OCI-LY3 (cell line): ENCODE measurements at regions not wholly inside any gene's neighbourhood (a gene's known extent, or its start where the extent isn't known, plus 50 kb on each side); places are given as distances from the start of the nearest gene placed in this dataset.

ENCODE experiments used
- EZH2phosphoT487 ChIP-seq: fragments of 200-600 bp; shearing (Covaris generic); IDR thresholded peaks from 2 replicates; pipeline ENCODE4 v1.6.1; 2018; ENCODE audit warnings: antibody characterized with exemption, mixed run types, low read depth
- TF ChIP-seq, protein P1 (sequence below): fragments of 200-600, 300-600 bp; sonication (generic); IDR thresholded peaks from 2 replicates; pipeline ENCODE4 v1.5.1; 2014; ENCODE audit warnings: antibody characterized with exemption, low read length, low read depth

DNA sequence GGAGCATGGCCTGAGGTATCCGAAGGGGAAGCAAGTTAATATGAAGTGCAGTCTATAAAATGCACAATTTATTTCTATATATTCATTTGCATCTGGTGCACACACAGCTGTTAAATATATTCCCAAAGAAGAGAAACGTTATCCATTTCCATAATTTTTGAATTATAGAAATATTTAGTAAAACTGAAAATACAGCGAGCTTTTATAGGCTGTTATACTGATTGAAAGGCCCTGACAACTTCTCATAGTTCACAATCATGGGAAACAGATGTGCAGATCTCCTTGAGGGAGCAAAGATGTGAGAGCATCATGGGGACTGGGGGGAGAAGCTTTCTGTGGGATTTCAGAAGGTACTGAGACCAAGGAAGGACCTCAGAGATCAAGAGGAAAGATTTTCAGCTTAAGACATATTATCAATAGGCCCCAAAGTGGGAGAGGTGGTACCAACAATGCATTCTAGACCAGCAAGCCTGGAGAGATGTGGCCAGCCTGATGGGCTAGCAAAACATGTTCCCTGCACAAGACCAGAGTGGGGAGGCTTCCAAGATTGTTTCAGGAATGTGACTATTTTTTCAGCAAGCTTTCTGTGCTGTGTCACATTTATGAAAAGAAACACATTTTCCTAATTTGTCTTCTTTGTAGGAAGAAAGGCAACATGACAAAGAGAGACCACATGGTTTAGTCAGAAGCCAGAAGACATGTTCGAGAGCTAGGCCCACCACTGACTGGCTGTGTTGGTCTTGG, 256.0 kb upstream of the SFRP2 start:
- TF ChIP-seq, protein P1, sequence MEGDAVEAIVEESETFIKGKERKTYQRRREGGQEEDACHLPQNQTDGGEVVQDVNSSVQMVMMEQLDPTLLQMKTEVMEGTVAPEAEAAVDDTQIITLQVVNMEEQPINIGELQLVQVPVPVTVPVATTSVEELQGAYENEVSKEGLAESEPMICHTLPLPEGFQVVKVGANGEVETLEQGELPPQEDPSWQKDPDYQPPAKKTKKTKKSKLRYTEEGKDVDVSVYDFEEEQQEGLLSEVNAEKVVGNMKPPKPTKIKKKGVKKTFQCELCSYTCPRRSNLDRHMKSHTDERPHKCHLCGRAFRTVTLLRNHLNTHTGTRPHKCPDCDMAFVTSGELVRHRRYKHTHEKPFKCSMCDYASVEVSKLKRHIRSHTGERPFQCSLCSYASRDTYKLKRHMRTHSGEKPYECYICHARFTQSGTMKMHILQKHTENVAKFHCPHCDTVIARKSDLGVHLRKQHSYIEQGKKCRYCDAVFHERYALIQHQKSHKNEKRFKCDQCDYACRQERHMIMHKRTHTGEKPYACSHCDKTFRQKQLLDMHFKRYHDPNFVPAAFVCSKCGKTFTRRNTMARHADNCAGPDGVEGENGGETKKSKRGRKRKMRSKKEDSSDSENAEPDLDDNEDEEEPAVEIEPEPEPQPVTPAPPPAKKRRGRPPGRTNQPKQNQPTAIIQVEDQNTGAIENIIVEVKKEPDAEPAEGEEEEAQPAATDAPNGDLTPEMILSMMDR = no peak
- TF ChIP-seq EZH2phosphoT487 = no peak
